ENCODE measurements at regions not wholly inside any gene's neighbourhood (a gene's known extent, or its start where the extent isn't known, plus 50 kb on each side); places are given as distances from the start of the nearest gene placed in this dataset.

GRCh38 chr3:23665741-23666140, 140.0 kb upstream of the UBE2E1 start:
- Histone ChIP-seq H3K9ac (ENCODE audit: low read depth, low read length, poor library complexity, severe bottlenecking) (no peak overlapping the region), H2AFZ (ENCODE audit: low read length) (no peak overlapping the region), H3K27me3 (ENCODE audit: insufficient read depth, low read length, poor library complexity, severe bottlenecking) (no peaks in the 10 kb centered on the region), H3K9me3 (ENCODE audit: insufficient read depth, low read depth, low read length) (no peaks in the 10 kb centered on the region), H3K36me3 (ENCODE audit: insufficient read depth, low read length) (no peaks in the 10 kb centered on the region), H3K9me2 (replicated peaks; ENCODE audit: low read depth, low read length) (no peaks in the 10 kb centered on the region), H3K4me3 (ENCODE audit: low read length, poor library complexity, severe bottlenecking) (no peak overlapping the region), H3F3A (ENCODE audit: low read depth) (no peaks in the 10 kb centered on the region), H4K20me1 (ENCODE audit: insufficient read depth, low read length, poor library complexity, severe bottlenecking) (no peaks in the 10 kb centered on the region), H3K4me2 (ENCODE audit: low read depth, low read length, poor library complexity, severe bottlenecking) (no peak overlapping the region), H3K4me1 (ENCODE audit: insufficient read depth, low read length, poor library complexity, severe bottlenecking) (peaks cover 12% of the 10 kb centered on the region), H3K79me2 (ENCODE audit: insufficient read depth, low read length) (no peaks in the 10 kb centered on the region)
- TF ChIP-seq CTCF (conservative IDR thresholded peaks at IDR 0.05; ENCODE audit: low read length) (no peak), EZH2phosphoT487 (IDR thresholded peaks at IDR 0.05; ENCODE audit: borderline replicate concordance) (no peak)

DNA sequence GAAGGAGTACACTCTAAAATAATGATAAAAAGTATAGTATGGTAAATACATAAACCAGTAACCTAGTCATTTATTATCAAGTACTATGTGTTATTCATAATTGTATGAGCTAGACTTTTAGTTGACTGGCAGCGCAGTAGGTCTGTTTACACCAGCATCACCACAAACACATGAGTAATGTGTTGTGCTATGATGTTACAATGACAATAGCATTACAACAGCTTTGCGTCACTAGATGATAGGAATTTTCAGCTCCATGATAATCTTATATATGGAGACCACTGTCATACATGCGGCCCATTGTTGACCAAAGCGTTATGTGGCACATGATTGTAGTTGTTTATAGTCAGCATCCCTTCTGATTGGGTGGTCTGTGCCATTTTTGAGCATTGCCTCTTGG, 138.9 kb upstream of the UBE2E1 start:
- no peak overlapping the region for H3K4me2 ChIP-seq (ENCODE audit: low read depth, low read length, poor library complexity, severe bottlenecking)
- H3K9ac ChIP-seq (ENCODE audit: low read depth, low read length, poor library complexity, severe bottlenecking) = no peak overlapping the region
- H3K4me3 ChIP-seq (ENCODE audit: low read length, poor library complexity, severe bottlenecking) = no peak overlapping the region
- no peaks in the 10 kb centered on the region for H3K27me3 ChIP-seq (ENCODE audit: insufficient read depth, low read length, poor library complexity, severe bottlenecking)
- no peaks in the 10 kb centered on the region for H3K36me3 ChIP-seq (ENCODE audit: insufficient read depth, low read length)
- H3K9me2 ChIP-seq (replicated peaks; ENCODE audit: low read depth, low read length) = no peaks in the 10 kb centered on the region
- TF ChIP-seq CTCF (conservative IDR thresholded peaks at IDR 0.05; ENCODE audit: low read length) = no peak
- H3K9me3 ChIP-seq (ENCODE audit: insufficient read depth, low read depth, low read length) = no peaks in the 10 kb centered on the region
- H4K20me1 ChIP-seq (ENCODE audit: insufficient read depth, low read length, poor library complexity, severe bottlenecking) = no peaks in the 10 kb centered on the region
- H3F3A ChIP-seq (ENCODE audit: low read depth) = no peaks in the 10 kb centered on the region
- no peaks in the 10 kb centered on the region for H3K79me2 ChIP-seq (ENCODE audit: insufficient read depth, low read length)
- peaks cover 10% of the 10 kb centered on the region for H3K4me1 ChIP-seq (ENCODE audit: insufficient read depth, low read length, poor library complexity, severe bottlenecking)
- no peak overlapping the region for H2AFZ ChIP-seq (ENCODE audit: low read length)

DNA sequence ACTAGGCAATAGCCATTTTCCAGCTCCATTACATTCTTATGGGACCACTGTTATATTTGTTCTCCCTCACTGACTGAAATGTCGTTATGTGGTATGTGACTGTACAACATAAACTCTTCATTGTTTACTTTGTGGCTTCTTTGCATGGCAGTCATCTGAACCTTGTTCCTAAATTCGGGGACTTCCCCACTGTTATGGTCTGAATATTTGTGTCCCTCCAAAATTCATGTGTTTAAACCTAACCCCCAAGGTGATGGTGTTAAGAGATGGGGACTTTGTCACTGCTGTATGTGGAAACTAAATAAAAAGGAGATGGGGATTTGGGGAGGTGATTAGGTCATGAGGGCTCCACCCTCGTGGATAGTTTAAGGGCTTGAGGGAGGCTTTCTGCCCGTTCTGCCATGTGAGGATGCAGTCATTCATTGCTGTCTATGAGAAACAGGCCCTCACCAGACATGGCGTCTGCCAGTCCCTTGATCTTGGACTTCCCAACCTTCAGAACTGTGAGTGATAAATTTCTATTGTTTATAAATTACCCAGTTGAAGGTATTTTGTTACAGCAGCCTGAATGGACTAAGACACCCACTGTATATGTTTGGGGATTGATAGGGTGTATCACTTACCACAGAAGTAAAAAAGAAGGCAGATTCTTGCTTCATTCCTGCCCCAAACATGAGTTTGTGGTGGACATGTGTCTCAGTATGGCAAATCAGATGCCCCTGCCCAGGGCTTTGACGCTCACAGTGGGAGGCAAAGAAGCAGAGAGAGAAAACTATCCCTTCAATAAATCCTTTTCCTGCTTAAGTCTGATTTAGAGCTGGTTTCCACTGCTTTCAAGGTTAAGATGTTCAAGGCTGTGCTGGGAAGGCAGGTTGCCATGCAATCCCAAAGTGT, 138.0 kb upstream of the UBE2E1 start:
- no peaks in the 10 kb centered on the region for H4K20me1 ChIP-seq (ENCODE audit: insufficient read depth, low read length, poor library complexity, severe bottlenecking)
- H3K9me3 ChIP-seq (ENCODE audit: insufficient read depth, low read depth, low read length) = no peaks in the 10 kb centered on the region
- H2AFZ ChIP-seq (ENCODE audit: low read length) = no peak overlapping the region
- H3K4me3 ChIP-seq (ENCODE audit: low read length, poor library complexity, severe bottlenecking) = no peak overlapping the region
- H3F3A ChIP-seq (ENCODE audit: low read depth) = no peaks in the 10 kb centered on the region
- H3K4me1 ChIP-seq (ENCODE audit: insufficient read depth, low read length, poor library complexity, severe bottlenecking) = peaks cover under 1% of the 10 kb centered on the region
- H3K9ac ChIP-seq (ENCODE audit: low read depth, low read length, poor library complexity, severe bottlenecking) = no peak overlapping the region
- no peaks in the 10 kb centered on the region for H3K79me2 ChIP-seq (ENCODE audit: insufficient read depth, low read length)
- H3K9me2 ChIP-seq (replicated peaks; ENCODE audit: low read depth, low read length) = no peaks in the 10 kb centered on the region
- H3K36me3 ChIP-seq (ENCODE audit: insufficient read depth, low read length) = no peaks in the 10 kb centered on the region
- no peaks in the 10 kb centered on the region for H3K27me3 ChIP-seq (ENCODE audit: insufficient read depth, low read length, poor library complexity, severe bottlenecking)
- no peak overlapping the region for H3K4me2 ChIP-seq (ENCODE audit: low read depth, low read length, poor library complexity, severe bottlenecking)
- TF ChIP-seq CTCF (conservative IDR thresholded peaks at IDR 0.05; ENCODE audit: low read length) (no peak), EZH2phosphoT487 (IDR thresholded peaks at IDR 0.05; ENCODE audit: borderline replicate concordance) (no peak)

Data from Loucy (cell line).